NCI-H1105 treated with DMSO at 0.1 percent for 48 hours (cell line): ENCODE measurements at regions not wholly inside any gene's neighbourhood (a gene's known extent, or its start where the extent isn't known, plus 50 kb on each side); places are given as distances from the start of the nearest gene placed in this dataset.
A peak's percentile ranks its signal among the peaks of the same experiment; 100 is the strongest.

Experiments
- DNase-seq: peaks from one replicate; lab custom pipeline; 2025; lab: John Stamatoyannopoulos, UW

DNA sequence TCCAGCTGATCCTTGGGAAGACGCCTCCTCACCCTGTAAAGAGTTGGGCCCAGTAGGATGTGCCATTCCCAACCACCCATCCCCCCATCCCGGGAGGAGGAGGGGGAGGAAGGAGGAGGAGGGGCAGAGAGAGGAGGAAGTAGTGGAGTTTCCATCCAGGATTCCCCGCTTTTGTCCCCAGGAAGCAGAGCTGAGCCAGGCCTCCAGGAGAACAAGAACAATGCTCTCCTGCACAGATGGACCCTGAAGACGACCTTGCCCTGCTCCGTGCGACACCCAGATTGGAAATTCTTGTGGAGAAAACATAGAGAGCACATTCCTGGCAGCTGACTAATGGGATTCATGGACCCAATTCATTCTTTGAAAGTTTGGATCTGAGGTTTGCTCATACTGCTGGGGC lies 132.3 kb upstream of the CRY1 start:
- no peak for DNase-seq

DNA sequence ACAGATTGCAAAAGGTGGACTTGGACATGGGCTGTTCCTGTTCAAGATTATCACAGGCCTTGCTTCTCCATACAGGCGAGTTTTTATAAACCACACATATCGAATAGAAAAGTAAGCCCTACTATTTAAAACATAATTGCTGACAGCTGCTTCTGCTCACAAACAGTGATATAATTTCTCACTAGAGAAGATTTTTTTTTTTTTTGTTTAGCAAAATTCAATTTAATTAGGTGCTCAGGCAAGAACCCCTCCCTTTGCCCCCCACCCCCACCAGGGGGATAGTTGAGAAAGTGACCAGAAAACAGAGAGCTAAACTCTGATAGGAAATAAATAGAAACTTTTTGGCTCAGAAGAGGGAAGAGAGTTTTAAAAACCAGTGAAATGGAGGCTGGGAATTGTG lies 132.8 kb upstream of the CRY1 start:
- no peak for DNase-seq

- no peak for DNase-seq
These were observed 134.7 kb upstream of the CRY1 start for GRCh38 chr12:107228076-107228475.

- DNase-seq = no peak
These were observed 136.5 kb upstream of the CRY1 start for GRCh38 chr12:107229827-107230226.

GRCh38 chr12:107231303-107231702 lies 138.0 kb upstream of the CRY1 start:
- DNase-seq = no peak

DNA sequence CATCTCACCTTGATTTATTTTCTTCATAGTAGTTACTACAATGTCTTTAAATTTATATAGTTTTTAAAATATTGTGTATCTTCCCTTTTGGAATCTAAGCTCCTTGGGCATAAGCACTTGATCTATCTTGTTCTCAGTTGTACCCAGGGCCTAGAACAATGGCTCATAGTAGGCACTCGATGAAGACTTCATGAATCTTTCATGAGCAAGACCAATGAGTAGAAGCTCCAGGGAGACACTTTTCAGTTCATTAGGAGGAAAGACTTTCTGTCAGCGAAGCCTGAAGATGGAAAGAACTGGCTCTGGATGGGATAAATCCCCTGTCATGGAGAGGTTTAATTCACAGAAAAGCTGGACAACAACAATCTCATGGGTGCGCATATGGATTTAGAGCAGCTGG lies 140.2 kb upstream of the CRY1 start:
- DNase-seq = no peak

GRCh38 chr12:107235600-107235999 lies 142.3 kb upstream of the CRY1 start:
- DNase-seq = no peak

- no peak for DNase-seq
These were observed 143.6 kb upstream of the CRY1 start for GRCh38 chr12:107236824-107237511.

- no peak for DNase-seq
These were observed 144.9 kb upstream of the CRY1 start for GRCh38 chr12:107238296-107238695.

DNA sequence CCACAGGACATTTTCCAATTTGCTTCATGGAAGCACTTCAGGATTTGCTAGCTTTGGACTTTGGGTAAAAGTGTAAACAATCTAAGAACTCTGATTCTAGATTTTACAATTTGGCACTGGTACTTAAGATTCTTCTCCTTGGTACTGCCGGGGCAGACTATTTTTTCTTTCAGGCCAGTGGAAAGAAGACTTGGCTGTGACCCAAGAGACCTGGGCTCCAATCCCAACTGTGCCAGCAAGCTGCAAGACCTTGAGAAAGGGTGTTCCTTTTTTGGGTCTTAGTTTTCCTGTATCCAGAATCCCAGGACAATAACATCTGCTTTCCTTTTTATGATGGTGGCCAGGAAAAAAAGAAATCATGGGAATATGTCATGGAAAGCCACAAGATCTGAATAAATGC lies 148.1 kb upstream of the CRY1 start:
- peak; percentile 27 for DNase-seq

DNA sequence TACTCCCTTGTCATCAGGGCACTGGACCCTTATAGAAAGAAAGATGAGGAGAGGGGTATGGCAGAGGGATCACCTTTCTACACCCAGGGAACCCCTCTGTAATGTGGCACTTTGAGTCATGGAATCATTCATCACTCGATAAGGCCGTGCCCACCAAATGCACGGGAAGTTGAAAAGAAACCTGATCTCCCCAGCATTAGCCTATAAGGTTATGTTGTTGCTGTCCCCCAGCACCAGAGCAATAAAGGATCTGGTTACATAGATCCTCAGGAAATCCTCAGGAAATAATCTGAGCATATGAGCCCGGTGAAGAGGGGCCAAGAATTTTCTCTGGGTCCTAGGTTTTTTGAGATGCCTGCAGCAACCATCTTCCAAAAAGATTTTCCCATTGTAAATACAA lies 148.8 kb upstream of the CRY1 start:
- DNase-seq = no peak

DNA sequence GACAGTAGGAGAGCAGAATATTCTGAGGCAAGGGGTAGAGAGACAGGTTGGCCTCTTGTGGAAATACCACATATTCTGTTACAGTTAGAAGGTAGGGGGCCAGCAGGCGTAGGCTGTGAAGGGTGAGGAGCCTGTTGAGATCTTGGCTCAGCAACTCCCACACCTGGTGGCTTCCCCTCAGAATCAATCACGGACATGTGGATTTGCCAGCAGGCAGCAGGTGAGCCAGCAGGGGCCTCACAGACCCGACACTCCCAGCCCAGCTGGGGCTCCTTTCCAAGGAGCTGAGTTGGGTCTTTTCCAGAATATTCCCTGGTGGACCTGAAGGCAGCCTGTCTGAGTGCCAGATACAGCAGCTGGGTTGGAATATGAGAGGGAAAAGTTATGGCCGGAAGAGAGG lies 150.0 kb upstream of the CRY1 start:
- no peak for DNase-seq

DNA sequence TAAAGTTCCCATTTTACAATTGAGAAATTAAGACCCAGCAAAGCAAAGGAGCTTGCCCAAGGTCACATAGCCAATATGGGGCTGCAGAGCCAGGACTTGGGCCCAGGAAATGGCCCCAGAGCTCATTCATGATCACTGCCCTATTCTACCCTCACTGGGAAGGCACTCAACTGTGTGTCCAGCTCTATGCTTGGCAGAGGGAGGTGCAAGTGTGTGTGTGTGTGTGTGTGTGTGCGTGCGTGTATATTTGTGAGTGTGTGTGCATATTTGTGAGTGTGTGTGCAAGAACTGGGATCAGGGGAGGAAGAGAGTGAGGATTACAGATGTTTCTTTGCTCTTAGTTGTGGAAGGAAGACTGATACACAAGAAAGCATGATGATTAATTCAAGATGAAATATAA lies 151.2 kb upstream of the CRY1 start:
- DNase-seq = no peak

DNA sequence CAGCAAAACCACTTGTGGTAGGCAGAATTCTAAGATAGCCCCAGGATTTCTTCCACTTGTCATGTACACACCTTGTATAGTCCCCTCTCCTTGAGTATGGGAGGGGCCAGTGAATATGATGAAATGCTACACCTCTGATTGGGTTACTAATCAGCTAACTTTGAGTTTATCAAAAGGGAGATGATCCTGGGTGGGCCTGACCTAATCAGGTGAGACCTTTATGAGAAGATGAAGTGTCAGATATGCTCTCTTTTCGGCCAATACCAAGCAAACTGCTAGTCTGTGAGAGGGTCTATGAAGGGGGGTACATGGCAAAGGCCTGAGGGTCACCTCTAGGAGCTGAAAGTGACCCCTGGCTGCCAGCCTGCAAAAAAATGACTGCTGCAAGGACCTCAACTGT lies 154.3 kb upstream of the CRY1 start:
- no peak for DNase-seq

GRCh38 chr12:107248187-107248586 lies 154.8 kb upstream of the CRY1 start:
- DNase-seq = no peak

- DNase-seq = no peak
These were observed 157.9 kb upstream of the CRY1 start for GRCh38 chr12:107251288-107251687.

DNA sequence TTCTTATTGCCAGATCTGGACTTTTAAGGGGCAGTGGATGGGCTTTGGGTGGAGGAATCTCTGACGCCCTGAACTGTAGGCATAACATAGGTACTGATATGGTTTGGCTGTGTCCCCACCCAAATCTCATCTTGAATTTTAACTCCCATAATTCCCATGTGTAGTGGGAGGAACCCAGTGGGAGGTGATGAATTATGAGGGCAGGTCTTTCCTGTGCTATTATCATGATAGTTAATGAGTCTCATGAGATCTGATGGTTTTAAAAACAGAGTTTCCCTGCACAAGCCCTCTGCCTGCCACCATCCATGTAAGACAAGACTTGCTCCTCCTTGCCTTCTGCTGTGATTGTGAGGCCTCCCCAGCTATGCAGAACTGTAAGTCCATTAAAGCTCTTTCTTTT lies 160.0 kb upstream of the CRY1 start:
- DNase-seq = no peak

- DNase-seq = no peak
These were observed 161.0 kb upstream of the CRY1 start for GRCh38 chr12:107254258-107254856.

DNA sequence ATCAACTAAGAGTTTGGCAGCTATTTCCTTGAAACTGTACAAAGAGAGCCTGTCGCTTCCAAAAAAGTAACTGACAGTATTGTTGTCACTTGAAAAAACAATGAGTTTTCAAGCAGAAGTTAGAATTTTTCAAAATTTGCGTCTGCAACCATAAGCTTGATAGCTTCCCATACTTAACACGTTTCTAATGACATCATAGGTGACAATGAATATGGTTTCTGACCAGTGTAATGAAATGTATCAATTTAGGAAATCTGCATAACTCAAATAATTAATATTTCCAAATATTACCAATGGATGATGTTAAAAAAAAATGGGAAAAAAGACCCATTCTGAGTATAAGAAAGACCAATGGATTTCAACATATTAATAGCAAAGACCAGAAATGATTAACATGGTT lies 165.4 kb upstream of the CRY1 start:
- no peak for DNase-seq

GRCh38 chr12:107263980-107264379 lies 170.6 kb upstream of the CRY1 start:
- no peak for DNase-seq

DNA sequence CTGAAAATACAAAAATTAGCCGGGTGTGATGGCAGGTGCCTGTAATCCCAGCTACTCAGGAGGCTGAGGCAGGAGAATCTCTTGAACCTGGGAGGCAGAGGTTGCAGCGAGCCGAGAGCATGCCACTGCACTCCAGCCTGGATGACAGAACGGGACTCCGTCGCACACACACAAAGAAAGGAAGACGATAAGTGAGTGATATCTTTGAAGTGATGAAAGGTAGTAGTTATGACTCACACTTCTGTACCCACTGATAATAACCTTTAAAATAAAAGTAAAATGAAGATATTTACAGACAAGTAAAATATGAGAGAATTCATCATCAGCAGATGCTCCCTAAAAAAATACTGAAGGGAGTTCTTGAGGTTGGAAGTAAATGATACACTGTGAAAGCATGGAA lies 171.3 kb upstream of the CRY1 start:
- no peak for DNase-seq

DNA sequence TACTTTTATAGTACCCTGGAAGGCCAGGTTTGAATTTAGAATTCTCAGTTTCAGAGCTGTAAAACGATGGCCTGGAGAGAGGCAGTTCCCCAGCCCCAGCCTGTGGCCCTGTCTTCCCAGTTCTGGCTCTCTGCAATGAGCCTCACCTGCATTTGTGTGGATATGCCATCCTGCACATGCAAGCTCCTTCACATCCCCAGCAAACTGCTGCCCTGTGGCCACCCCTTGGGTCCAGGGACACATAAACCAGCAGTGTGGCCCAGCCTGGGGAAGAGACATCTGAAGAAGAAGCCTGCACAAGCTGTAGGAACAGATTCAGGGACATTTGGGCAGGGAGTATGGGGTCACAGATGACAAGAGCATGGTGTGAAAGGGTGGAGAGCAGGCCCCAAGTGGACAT lies 174.3 kb upstream of the CRY1 start:
- DNase-seq = no peak

- DNase-seq = no peak
These were observed 178.2 kb upstream of the CRY1 start for GRCh38 chr12:107271523-107271922.

DNA sequence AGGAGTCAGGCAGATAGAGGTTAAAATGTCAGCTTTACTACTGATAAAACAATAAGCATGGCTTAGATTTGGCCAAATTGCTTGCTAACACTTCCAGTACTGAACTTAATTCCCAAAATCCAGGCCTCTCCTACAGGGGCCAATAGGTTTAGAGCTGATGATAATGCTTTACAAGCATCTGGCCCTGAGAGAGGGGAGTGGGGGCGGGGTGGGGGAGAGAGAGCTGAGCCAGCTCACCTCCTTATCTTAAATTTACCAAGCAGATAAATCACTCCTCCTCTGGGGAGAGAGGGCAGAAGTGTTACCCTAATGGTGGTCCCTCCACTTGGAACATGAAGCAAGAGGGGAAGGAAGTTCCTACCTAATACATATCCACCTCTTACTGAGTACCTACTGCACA lies 182.2 kb upstream of the CRY1 start:
- DNase-seq = no peak
